Natural killer cell treated with Interleukin-12 subunit alpha and Interleukin-12 subunit beta and Interleukin-15 and Interleukin-18, amount 100 ng/mL, for 72 hours (primary cell): ENCODE measurements at regions not wholly inside any gene's neighbourhood (a gene's known extent, or its start where the extent isn't known, plus 50 kb on each side); places are given as distances from the start of the nearest gene placed in this dataset.
"Not testable (repeated sequence)": the region's sequence is repeated elsewhere in the genome, so short reads cannot be mapped to it uniquely, and the experiment has no call there.

Experiments used
- ATAC-seq, 2 donors: fragments of 150-1000 bp; cut with Tn5 transposase in 1 of 2; sonication (Bioruptor Pico), chemical (Tn5 transposase) in 1 of 2; 2 replicates each; pipeline ENCODE4 v1.10.0; 2021
- DNase-seq: peaks from one replicate; pipeline ENCODE4 v3.0.0; 2022; ENCODE audit warnings: low spot score
- H3K27ac Mint-ChIP-seq, 2 donors: 1 replicate in 1 of 2; 2 replicates in 1 of 2; pipeline ENCODE4 v1.8.0; 2022; ENCODE audit warnings: mixed read lengths in 2 of 2, mild to moderate bottlenecking in 1 of 2, moderate library complexity in 1 of 2
- H3K27me3 Mint-ChIP-seq, 2 donors: 1 replicate in 1 of 2; 2 replicates in 1 of 2; pipeline ENCODE4 v1.8.0; 2022; ENCODE audit warnings: mixed read lengths in 2 of 2
- H3K36me3 Mint-ChIP-seq: one replicate; pipeline ENCODE4 v1.8.0; 2022; ENCODE audit warnings: mixed read lengths
- H3K4me1 Mint-ChIP-seq, 2 donors: 1 replicate in 1 of 2; 2 replicates in 1 of 2; pipeline ENCODE4 v1.8.0; 2022; ENCODE audit warnings: low read depth in 2 of 2, mixed read lengths in 2 of 2, mild to moderate bottlenecking in 1 of 2
- H3K4me3 Mint-ChIP-seq: one replicate; pipeline ENCODE4 v1.8.0; 2022; ENCODE audit warnings: mixed read lengths
- H3K9me3 Mint-ChIP-seq: 2 replicates; pipeline ENCODE4 v1.8.0; 2022; ENCODE audit warnings: mixed read lengths

- Mint-ChIP-seq H3K36me3 (peaks cover 20% of the 10 kb centered on the region), H3K4me1 (no peaks in the 10 kb centered on the region), H3K27ac (no peak overlapping the region), H3K9me3 (peaks cover 16% of the 10 kb centered on the region), H3K4me3 (no peak overlapping the region), H3K27me3 (no peaks in the 10 kb centered on the region)
- DNase-seq (no peak), ATAC-seq (no peak)
Observed at GRCh38 chr1:105072446-105072845, 1322.7 kb downstream of the AMY1C start.

- H3K4me3 Mint-ChIP-seq: no peak overlapping the region
- no peaks in the 10 kb centered on the region for H3K27me3 Mint-ChIP-seq
- H3K4me1 Mint-ChIP-seq: no peaks in the 10 kb centered on the region
- H3K36me3 Mint-ChIP-seq: peaks cover 19% of the 10 kb centered on the region
- H3K27ac Mint-ChIP-seq: no peak overlapping the region
- DNase-seq: no peak
- ATAC-seq: no peak
- H3K9me3 Mint-ChIP-seq: peaks cover 16% of the 10 kb centered on the region
Observed at GRCh38 chr1:105072850-105073249, 1323.2 kb downstream of the AMY1C start.

- no peaks in the 10 kb centered on the region for H3K27me3 Mint-ChIP-seq
- H3K27ac Mint-ChIP-seq: no peak overlapping the region
- no peak overlapping the region for H3K4me3 Mint-ChIP-seq
- no peaks in the 10 kb centered on the region for H3K4me1 Mint-ChIP-seq
- DNase-seq (no peak), ATAC-seq (no peak)
- H3K9me3 Mint-ChIP-seq: peaks cover 16% of the 10 kb centered on the region
- peaks cover 11% of the 10 kb centered on the region for H3K36me3 Mint-ChIP-seq
Observed at GRCh38 chr1:105073660-105074059, 1324.0 kb downstream of the AMY1C start.

- no peak overlapping the region for H3K27ac Mint-ChIP-seq
- H3K4me1 Mint-ChIP-seq: no peaks in the 10 kb centered on the region
- H3K36me3 Mint-ChIP-seq: no peaks in the 10 kb centered on the region
- no peaks in the 10 kb centered on the region for H3K27me3 Mint-ChIP-seq
- H3K4me3 Mint-ChIP-seq: no peak overlapping the region
- H3K9me3 Mint-ChIP-seq: peaks cover 16% of the 10 kb centered on the region
- ATAC-seq: no peak
- DNase-seq: no peak
Observed at GRCh38 chr1:105083611-105084010, 1333.9 kb downstream of the AMY1C start.

GRCh38 chr1:105087506-105087905 lies 1337.8 kb downstream of the AMY1C start:
- DNase-seq (no peak), ATAC-seq (no peak)
- no peak overlapping the region for H3K27ac Mint-ChIP-seq
- H3K4me1 Mint-ChIP-seq: no peaks in the 10 kb centered on the region
- H3K36me3 Mint-ChIP-seq: no peaks in the 10 kb centered on the region
- no peak overlapping the region for H3K4me3 Mint-ChIP-seq
- H3K27me3 Mint-ChIP-seq: no peaks in the 10 kb centered on the region
- H3K9me3 Mint-ChIP-seq: peaks cover 10% of the 10 kb centered on the region

GRCh38 chr1:105088166-105088565 lies 1338.5 kb downstream of the AMY1C start:
- ATAC-seq: no peak
- peaks cover 14% of the 10 kb centered on the region for H3K9me3 Mint-ChIP-seq
- no peaks in the 10 kb centered on the region for H3K4me1 Mint-ChIP-seq
- H3K27ac Mint-ChIP-seq: no peak overlapping the region
- DNase-seq: no peak
- no peaks in the 10 kb centered on the region for H3K36me3 Mint-ChIP-seq
- H3K4me3 Mint-ChIP-seq: no peak overlapping the region
- H3K27me3 Mint-ChIP-seq: no peaks in the 10 kb centered on the region

GRCh38 chr1:105093893-105094292 lies 1344.2 kb downstream of the AMY1C start:
- not testable (repeated sequence) for H3K4me1 Mint-ChIP-seq, H3K27ac Mint-ChIP-seq, ATAC-seq, H3K9me3 Mint-ChIP-seq, H3K4me3 Mint-ChIP-seq, H3K27me3 Mint-ChIP-seq, H3K36me3 Mint-ChIP-seq, DNase-seq

- no peak overlapping the region for H3K4me3 Mint-ChIP-seq
- no peak for ATAC-seq
- DNase-seq: no peak
- no peaks in the 10 kb centered on the region for H3K36me3 Mint-ChIP-seq
- H3K27me3 Mint-ChIP-seq: no peaks in the 10 kb centered on the region
- H3K4me1 Mint-ChIP-seq: no peaks in the 10 kb centered on the region
- H3K9me3 Mint-ChIP-seq: peaks cover 3% of the 10 kb centered on the region
- H3K27ac Mint-ChIP-seq: no peak overlapping the region
Observed at GRCh38 chr1:105100102-105100501, 1350.4 kb downstream of the AMY1C start.

- Mint-ChIP-seq H3K27ac (no peak overlapping the region), H3K27me3 (no peaks in the 10 kb centered on the region), H3K36me3 (no peaks in the 10 kb centered on the region), H3K9me3 (peaks cover 3% of the 10 kb centered on the region), H3K4me1 (no peaks in the 10 kb centered on the region), H3K4me3 (no peak overlapping the region)
- DNase-seq: no peak
- ATAC-seq: no peak
Observed at GRCh38 chr1:105101261-105101660, 1351.6 kb downstream of the AMY1C start.

GRCh38 chr1:105102371-105102770 lies 1352.7 kb downstream of the AMY1C start:
- Mint-ChIP-seq H3K27ac (no peak overlapping the region), H3K4me1 (no peaks in the 10 kb centered on the region), H3K27me3 (no peaks in the 10 kb centered on the region), H3K4me3 (no peak overlapping the region), H3K36me3 (peaks cover 2% of the 10 kb centered on the region), H3K9me3 (peaks cover 5% of the 10 kb centered on the region)
- no peak for DNase-seq
- ATAC-seq: no peak

- Mint-ChIP-seq H3K9me3 (peaks cover 10% of the 10 kb centered on the region), H3K27ac (no peak overlapping the region), H3K4me1 (no peaks in the 10 kb centered on the region), H3K36me3 (no peaks in the 10 kb centered on the region), H3K4me3 (no peak overlapping the region), H3K27me3 (no peaks in the 10 kb centered on the region)
- no peak for ATAC-seq
- DNase-seq: no peak
Observed at GRCh38 chr1:105122041-105122440, 1372.3 kb downstream of the AMY1C start.

- peaks cover 14% of the 10 kb centered on the region for H3K36me3 Mint-ChIP-seq
- no peak overlapping the region for H3K4me3 Mint-ChIP-seq
- no peak overlapping the region for H3K27ac Mint-ChIP-seq
- H3K27me3 Mint-ChIP-seq: no peaks in the 10 kb centered on the region
- no peak for DNase-seq
- no peaks in the 10 kb centered on the region for H3K4me1 Mint-ChIP-seq
- ATAC-seq: no peak
- peaks cover 17% of the 10 kb centered on the region for H3K9me3 Mint-ChIP-seq
Observed at GRCh38 chr1:105137543-105138457, 1388.1 kb downstream of the AMY1C start.

GRCh38 chr1:105138458-105138893 lies 1388.8 kb downstream of the AMY1C start:
- no peak overlapping the region for H3K27ac Mint-ChIP-seq
- H3K36me3 Mint-ChIP-seq: peaks cover 14% of the 10 kb centered on the region
- DNase-seq (no peak), ATAC-seq (no peak)
- H3K4me3 Mint-ChIP-seq: no peak overlapping the region
- no peaks in the 10 kb centered on the region for H3K4me1 Mint-ChIP-seq
- H3K9me3 Mint-ChIP-seq: peaks cover 17% of the 10 kb centered on the region
- no peaks in the 10 kb centered on the region for H3K27me3 Mint-ChIP-seq

- no peak overlapping the region for H3K27ac Mint-ChIP-seq
- peaks cover 12% of the 10 kb centered on the region for H3K9me3 Mint-ChIP-seq
- no peak for ATAC-seq
- H3K36me3 Mint-ChIP-seq: no peaks in the 10 kb centered on the region
- H3K4me1 Mint-ChIP-seq: no peaks in the 10 kb centered on the region
- no peak for DNase-seq
- H3K27me3 Mint-ChIP-seq: no peaks in the 10 kb centered on the region
- no peak overlapping the region for H3K4me3 Mint-ChIP-seq
Observed at GRCh38 chr1:105172788-105173187, 1423.1 kb downstream of the AMY1C start.

GRCh38 chr1:105180789-105181188 lies 1431.1 kb downstream of the AMY1C start:
- Mint-ChIP-seq H3K27ac (no peak overlapping the region), H3K4me3 (no peak overlapping the region), H3K9me3 (peaks cover 9% of the 10 kb centered on the region), H3K27me3 (no peaks in the 10 kb centered on the region), H3K36me3 (no peaks in the 10 kb centered on the region), H3K4me1 (no peaks in the 10 kb centered on the region)
- no peak for DNase-seq
- no peak for ATAC-seq
